ENCODE measurements at regions not wholly inside any gene's neighbourhood (a gene's known extent, or its start where the extent isn't known, plus 50 kb on each side); places are given as distances from the start of the nearest gene placed in this dataset.

DNA sequence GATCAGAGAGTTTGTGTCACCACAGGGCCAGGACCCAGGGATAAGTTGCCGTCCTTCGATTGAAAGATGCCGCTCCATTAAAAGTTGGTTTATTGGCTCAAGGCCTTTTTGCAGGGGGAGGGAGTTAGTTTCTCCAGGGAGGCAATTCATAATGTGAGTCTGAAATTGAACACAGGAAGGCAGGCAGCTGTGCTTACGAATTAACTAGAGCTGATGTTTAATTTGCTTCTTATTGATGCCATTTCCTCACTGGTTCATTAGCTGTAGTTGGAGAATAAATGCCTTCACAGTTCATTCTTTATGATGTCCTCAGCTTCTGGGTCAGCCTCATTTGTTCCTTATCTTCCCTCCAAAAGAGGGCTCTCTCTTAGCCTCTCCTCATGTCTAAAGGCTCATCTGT is 113.2 kb upstream of the PTPRT start:
- no peak overlapping the region for H3K4me3 Mint-ChIP-seq
- Histone ChIP-seq H3K79me2 (replicated peaks; ENCODE audit: insufficient read depth) (no peaks in the 10 kb centered on the region), H3K4me3 (no peak overlapping the region), H2AFZ (no peak overlapping the region), H4K20me1 (replicated peaks; ENCODE audit: insufficient read depth) (no peaks in the 10 kb centered on the region), H3K27me3 (ENCODE audit: insufficient read depth) (no peaks in the 10 kb centered on the region), H3K9me2 (ENCODE audit: insufficient read depth) (no peaks in the 10 kb centered on the region), H3F3A (replicated peaks; ENCODE audit: low read depth) (no peaks in the 10 kb centered on the region), H3K4me2 (no peak overlapping the region), H3K36me3 (ENCODE audit: insufficient read depth) (0 out of 2 replicates have a peak, but pooled peaks cover 3% of the 10 kb centered on the region), H3K27ac (ENCODE audit: low read depth) (no peak overlapping the region), H3K4me1 (ENCODE audit: insufficient read depth) (no peaks in the 10 kb centered on the region)
- no peak overlapping the region for H3K27ac Mint-ChIP-seq
- TF ChIP-seq EZH2phosphoT487 (IDR thresholded peaks at IDR 0.05; ENCODE audit: unreplicated experiment) (no peak), NANOG (IDR thresholded peaks at IDR 0.05; ENCODE audit: borderline replicate concordance) (no peak), ZNF114 (CRISPR knock-in tag; IDR thresholded peaks at IDR 0.05) (no peak), STAT1 (IDR thresholded peaks at IDR 0.05; ENCODE audit: unreplicated experiment) (no peak), POLR2AphosphoS5 (IDR thresholded peaks at IDR 0.05; ENCODE audit: low read depth) (no peak), EZH2 (IDR thresholded peaks at IDR 0.05; ENCODE audit: low read depth, unreplicated experiment) (no peak), ZNF331 (CRISPR knock-in tag; IDR thresholded peaks at IDR 0.05; ENCODE audit: low read depth) (no peak), JUNB (IDR thresholded peaks at IDR 0.05; ENCODE audit: unreplicated experiment) (no peak), CREB1 (CRISPR knock-in tag; IDR thresholded peaks at IDR 0.05; ENCODE audit: low read depth) (no peak)
- TF ChIP-seq, protein P1, sequence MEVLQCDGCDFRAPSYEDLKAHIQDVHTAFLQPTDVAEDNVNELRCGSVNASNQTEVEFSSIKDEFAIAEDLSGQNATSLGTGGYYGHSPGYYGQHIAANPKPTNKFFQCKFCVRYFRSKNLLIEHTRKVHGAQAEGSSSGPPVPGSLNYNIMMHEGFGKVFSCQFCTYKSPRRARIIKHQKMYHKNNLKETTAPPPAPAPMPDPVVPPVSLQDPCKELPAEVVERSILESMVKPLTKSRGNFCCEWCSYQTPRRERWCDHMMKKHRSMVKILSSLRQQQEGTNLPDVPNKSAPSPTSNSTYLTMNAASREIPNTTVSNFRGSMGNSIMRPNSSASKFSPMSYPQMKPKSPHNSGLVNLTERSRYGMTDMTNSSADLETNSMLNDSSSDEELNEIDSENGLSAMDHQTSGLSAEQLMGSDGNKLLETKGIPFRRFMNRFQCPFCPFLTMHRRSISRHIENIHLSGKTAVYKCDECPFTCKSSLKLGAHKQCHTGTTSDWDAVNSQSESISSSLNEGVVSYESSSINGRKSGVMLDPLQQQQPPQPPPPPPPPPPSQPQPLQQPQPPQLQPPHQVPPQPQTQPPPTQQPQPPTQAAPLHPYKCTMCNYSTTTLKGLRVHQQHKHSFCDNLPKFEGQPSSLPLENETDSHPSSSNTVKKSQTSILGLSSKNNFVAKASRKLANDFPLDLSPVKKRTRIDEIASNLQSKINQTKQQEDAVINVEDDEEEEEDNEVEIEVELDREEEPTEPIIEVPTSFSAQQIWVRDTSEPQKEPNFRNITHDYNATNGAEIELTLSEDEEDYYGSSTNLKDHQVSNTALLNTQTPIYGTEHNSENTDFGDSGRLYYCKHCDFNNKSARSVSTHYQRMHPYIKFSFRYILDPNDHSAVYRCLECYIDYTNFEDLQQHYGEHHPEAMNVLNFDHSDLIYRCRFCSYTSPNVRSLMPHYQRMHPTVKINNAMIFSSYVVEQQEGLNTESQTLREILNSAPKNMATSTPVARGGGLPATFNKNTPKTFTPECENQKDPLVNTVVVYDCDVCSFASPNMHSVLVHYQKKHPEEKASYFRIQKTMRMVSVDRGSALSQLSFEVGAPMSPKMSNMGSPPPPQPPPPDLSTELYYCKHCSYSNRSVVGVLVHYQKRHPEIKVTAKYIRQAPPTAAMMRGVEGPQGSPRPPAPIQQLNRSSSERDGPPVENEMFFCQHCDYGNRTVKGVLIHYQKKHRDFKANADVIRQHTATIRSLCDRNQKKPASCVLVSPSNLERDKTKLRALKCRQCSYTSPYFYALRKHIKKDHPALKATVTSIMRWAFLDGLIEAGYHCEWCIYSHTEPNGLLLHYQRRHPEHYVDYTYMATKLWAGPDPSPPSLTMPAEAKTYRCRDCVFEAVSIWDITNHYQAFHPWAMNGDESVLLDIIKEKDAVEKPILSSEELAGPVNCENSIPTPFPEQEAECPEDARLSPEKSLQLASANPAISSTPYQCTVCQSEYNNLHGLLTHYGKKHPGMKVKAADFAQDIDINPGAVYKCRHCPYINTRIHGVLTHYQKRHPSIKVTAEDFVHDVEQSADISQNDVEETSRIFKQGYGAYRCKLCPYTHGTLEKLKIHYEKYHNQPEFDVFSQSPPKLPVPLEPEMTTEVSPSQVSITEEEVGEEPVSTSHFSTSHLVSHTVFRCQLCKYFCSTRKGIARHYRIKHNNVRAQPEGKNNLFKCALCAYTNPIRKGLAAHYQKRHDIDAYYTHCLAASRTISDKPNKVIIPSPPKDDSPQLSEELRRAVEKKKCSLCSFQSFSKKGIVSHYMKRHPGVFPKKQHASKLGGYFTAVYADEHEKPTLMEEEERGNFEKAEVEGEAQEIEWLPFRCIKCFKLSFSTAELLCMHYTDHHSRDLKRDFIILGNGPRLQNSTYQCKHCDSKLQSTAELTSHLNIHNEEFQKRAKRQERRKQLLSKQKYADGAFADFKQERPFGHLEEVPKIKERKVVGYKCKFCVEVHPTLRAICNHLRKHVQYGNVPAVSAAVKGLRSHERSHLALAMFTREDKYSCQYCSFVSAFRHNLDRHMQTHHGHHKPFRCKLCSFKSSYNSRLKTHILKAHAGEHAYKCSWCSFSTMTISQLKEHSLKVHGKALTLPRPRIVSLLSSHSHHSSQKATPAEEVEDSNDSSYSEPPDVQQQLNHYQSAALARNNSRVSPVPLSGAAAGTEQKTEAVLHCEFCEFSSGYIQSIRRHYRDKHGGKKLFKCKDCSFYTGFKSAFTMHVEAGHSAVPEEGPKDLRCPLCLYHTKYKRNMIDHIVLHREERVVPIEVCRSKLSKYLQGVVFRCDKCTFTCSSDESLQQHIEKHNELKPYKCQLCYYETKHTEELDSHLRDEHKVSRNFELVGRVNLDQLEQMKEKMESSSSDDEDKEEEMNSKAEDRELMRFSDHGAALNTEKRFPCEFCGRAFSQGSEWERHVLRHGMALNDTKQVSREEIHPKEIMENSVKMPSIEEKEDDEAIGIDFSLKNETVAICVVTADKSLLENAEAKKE (CRISPR knock-in tag; IDR thresholded peaks at IDR 0.05) = no peak
- TF ChIP-seq, protein P2, sequence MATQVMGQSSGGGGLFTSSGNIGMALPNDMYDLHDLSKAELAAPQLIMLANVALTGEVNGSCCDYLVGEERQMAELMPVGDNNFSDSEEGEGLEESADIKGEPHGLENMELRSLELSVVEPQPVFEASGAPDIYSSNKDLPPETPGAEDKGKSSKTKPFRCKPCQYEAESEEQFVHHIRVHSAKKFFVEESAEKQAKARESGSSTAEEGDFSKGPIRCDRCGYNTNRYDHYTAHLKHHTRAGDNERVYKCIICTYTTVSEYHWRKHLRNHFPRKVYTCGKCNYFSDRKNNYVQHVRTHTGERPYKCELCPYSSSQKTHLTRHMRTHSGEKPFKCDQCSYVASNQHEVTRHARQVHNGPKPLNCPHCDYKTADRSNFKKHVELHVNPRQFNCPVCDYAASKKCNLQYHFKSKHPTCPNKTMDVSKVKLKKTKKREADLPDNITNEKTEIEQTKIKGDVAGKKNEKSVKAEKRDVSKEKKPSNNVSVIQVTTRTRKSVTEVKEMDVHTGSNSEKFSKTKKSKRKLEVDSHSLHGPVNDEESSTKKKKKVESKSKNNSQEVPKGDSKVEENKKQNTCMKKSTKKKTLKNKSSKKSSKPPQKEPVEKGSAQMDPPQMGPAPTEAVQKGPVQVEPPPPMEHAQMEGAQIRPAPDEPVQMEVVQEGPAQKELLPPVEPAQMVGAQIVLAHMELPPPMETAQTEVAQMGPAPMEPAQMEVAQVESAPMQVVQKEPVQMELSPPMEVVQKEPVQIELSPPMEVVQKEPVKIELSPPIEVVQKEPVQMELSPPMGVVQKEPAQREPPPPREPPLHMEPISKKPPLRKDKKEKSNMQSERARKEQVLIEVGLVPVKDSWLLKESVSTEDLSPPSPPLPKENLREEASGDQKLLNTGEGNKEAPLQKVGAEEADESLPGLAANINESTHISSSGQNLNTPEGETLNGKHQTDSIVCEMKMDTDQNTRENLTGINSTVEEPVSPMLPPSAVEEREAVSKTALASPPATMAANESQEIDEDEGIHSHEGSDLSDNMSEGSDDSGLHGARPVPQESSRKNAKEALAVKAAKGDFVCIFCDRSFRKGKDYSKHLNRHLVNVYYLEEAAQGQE (IDR thresholded peaks at IDR 0.05; ENCODE audit: unreplicated experiment) = no peak
- TF ChIP-seq, protein P3, sequence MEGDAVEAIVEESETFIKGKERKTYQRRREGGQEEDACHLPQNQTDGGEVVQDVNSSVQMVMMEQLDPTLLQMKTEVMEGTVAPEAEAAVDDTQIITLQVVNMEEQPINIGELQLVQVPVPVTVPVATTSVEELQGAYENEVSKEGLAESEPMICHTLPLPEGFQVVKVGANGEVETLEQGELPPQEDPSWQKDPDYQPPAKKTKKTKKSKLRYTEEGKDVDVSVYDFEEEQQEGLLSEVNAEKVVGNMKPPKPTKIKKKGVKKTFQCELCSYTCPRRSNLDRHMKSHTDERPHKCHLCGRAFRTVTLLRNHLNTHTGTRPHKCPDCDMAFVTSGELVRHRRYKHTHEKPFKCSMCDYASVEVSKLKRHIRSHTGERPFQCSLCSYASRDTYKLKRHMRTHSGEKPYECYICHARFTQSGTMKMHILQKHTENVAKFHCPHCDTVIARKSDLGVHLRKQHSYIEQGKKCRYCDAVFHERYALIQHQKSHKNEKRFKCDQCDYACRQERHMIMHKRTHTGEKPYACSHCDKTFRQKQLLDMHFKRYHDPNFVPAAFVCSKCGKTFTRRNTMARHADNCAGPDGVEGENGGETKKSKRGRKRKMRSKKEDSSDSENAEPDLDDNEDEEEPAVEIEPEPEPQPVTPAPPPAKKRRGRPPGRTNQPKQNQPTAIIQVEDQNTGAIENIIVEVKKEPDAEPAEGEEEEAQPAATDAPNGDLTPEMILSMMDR (conservative IDR thresholded peaks at IDR 0.05; ENCODE audit: low read depth in 2 of 2) = no peak
- TF ChIP-seq, protein P4, sequence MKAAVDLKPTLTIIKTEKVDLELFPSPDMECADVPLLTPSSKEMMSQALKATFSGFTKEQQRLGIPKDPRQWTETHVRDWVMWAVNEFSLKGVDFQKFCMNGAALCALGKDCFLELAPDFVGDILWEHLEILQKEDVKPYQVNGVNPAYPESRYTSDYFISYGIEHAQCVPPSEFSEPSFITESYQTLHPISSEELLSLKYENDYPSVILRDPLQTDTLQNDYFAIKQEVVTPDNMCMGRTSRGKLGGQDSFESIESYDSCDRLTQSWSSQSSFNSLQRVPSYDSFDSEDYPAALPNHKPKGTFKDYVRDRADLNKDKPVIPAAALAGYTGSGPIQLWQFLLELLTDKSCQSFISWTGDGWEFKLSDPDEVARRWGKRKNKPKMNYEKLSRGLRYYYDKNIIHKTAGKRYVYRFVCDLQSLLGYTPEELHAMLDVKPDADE (IDR thresholded peaks at IDR 0.05) = no peak
- H3K27me3 Mint-ChIP-seq (ENCODE audit: insufficient read depth, low read depth, poor library complexity) = peaks cover 2% of the 10 kb centered on the region
- H3K36me3 Mint-ChIP-seq (ENCODE audit: low read depth) = peaks cover 27% of the 10 kb centered on the region
- no peak for DNase-seq (ENCODE audit: low spot score)
- ATAC-seq = no peak
- peaks cover 97% of the 10 kb centered on the region for H3K9me3 Mint-ChIP-seq
- H3K4me1 Mint-ChIP-seq = no peaks in the 10 kb centered on the region

Measured in GM23338 (cell line).